ENCODE measurements at regions not wholly inside any gene's neighbourhood (a gene's known extent, or its start where the extent isn't known, plus 50 kb on each side); places are given as distances from the start of the nearest gene placed in this dataset.

- no peak for DNase-seq
These were observed 336.9 kb downstream of the SNAPC1 start for GRCh38 chr14:62099091-62099490.

DNA sequence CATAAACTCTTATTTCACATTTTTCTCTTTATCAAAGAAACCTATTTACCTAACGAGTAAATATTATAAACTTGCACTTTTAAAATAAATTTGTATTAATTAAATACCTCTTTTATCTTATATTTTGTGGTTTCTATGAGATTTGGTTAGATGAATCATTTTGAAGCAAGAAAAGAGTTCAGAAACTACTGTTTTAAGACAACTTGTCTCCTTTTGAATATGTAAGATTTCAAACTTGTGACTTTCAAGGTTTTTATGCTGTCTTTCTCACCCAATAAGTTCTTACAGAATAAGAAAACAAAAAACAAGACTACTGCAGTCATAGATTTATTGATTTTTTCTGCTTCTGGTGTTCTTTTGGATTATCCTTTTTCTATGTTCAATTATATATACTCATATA, 339.0 kb downstream of the SNAPC1 start:
- DNase-seq, result no peak

DNA sequence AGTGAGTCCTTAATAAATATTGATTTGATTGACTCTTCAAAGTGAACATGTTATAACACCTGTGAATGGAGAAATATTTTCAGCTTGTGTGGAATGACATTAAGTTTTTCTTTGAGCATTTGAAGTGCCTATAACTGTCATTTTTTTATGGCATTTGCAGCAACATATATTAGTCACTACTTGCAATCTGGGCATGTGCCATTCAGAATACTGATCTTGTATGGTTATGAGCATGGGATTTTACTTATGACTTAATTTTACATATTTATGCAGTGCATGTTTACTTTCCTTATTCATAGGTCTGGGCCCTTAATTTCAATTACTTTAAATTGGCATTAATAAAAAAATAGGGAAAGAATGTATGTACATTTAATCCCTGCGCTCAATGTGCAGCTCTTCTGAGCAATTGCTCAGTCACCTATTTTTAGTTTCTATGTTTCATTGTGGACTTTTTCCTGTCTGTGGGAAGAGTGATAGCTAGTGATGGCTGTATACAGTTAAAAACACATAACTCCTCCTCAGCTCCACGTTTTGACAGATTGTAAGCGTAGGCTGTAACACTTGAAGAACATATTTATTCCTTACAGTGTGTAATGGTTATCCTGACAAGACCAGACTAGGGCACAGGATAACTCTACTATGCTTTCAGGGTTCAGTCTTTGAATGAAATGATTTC, 339.6 kb downstream of the SNAPC1 start:
- DNase-seq, result no peak

GRCh38 chr14:62102349-62102725, 340.1 kb downstream of the SNAPC1 start:
- DNase-seq, result no peak

DNA sequence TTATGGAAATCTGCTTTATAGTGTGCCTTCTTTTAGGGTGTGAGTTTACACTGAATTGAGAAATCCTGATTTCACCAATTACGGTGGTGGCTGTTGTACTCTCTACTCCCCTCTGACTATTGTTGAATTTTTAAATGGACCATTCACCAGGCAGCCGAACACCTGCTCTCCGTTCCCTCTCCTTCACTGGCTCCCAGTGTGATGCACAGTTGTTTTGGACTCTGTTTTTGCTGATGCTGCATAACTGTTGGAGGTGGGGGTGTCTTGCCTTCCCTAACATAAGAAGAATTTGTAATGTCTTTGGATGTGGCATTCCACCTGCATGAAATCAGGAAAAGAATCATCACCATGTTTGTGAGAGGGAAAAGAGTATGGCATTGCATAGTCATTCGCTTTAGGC, 341.2 kb downstream of the SNAPC1 start:
- no peak for DNase-seq

- no peak for DNase-seq
These were observed 348.7 kb downstream of the SNAPC1 start for GRCh38 chr14:62110941-62111340.

DNA sequence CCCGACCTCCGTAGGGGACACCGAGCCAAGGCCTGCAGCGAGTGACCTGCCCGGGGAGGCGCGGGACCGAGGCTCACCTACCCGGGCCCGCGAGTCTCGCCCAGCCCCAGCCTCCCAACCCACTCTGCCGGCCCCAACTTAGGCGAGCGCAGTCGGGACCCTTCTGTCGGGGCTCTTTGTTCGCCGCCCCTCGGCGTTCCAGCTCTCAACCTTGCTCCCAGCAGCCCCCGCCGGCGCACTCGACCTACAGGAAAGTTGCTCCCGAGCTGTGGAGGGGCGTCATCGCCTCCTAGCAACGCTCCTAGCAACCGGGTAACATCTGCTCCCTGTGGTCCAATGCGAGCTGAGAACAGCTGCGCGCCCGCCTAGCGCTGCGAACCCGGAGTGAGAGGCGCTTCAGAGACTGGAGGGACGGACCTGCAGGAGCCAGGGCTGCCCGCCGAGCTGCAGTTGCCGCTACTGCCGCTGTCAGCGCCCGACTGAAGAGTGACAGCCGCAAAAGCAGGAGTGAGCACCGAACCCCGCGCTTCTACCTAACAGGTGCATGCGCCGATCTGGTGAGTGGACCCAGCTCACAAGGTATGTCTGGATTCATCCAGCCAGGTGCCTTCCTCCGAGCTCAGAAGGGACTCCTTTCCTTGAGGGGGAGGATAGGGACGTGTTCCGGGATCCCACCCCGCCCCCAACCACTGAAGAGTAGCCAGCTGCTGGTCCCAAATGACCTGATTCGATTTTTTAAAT, 355.0 kb downstream of the SNAPC1 start:
- peak; percentile 70 for DNase-seq

GRCh38 chr14:62117751-62118105, 355.5 kb downstream of the SNAPC1 start:
- DNase-seq, result no peak

DNA sequence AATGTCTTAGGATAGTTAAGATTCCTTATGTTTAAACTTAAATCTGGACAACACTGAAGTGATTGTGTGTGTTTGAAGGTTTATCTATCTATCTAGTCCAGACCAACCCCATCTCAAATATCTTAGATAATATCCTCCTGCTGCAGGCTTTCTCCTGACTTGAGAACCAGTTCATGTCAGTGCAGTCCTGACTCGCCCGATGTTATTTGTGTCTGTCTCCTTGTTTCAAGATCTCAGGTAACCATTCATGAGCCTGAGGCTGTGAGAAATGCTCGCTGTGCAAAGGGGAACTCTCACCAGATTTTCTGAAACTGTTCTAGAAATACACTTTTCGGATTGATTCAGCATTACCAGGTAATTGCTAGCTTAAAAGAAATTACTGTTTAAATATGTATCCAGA, 356.2 kb downstream of the SNAPC1 start:
- no peak for DNase-seq

DNA sequence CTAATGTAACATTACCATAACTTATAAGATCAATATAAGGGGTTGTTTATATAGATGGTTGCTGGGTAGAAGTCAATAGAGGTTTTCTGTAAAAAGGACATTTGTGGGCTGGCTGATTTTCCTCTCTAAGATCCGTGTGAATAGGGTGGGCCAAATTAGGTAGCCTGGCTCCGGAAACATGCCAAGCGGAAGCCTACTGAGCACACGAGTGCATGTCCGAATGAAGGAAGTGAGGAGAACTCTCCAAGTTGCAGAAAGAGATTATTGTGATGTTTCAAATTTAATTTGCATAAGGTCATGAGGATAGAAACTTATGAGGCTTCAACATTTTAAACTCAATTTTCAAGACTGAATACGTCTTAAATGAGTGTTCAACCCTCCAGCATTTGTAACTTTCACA, 356.7 kb downstream of the SNAPC1 start:
- no peak for DNase-seq

GRCh38 chr14:62123961-62124360, 361.7 kb downstream of the SNAPC1 start:
- no peak for DNase-seq

DNA sequence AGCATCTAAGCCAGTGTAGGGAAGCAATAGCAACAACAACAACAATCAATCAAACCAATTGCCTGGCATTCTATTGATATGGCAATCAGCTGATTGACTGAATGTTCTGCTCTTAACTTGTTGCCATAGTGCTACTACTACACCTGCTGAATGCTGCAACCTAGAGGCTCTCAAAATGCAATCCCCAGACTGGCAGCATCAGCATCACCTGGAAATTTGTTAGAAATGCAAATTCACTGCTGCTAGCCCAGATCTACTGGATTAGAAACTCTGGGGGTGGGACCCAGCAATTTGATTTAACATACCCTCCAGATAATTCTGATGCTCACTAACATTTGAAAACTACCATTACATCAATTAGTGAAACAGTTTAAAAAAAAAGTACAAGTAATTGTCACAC, 363.6 kb downstream of the SNAPC1 start:
- DNase-seq, result no peak

- DNase-seq, result peak; percentile 64
These were observed 364.8 kb downstream of the SNAPC1 start for GRCh38 chr14:62126879-62127478.

GRCh38 chr14:62130441-62130840, 368.2 kb downstream of the SNAPC1 start:
- no peak for DNase-seq

- DNase-seq, result no peak
These were observed 371.7 kb downstream of the SNAPC1 start for GRCh38 chr14:62133776-62134550.

DNA sequence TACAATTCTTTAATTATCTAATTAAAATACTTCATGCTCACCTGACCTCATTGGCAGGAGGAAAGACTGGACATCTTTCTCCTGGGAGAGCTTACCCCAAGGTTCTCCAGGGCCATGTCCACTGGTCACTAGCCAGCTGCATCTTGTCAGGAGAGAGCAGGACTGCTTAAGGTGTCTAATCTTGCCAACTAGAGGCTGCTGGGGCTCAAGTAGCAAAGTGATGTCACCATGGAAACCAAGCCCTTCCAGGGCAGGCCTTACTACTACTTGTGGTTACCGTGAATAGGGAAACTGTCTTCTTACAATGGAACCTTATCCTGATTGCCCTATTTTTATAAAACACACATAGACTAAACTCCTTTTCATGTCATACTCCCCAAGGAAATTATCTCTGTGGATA, 376.4 kb downstream of the SNAPC1 start:
- no peak for DNase-seq

- no peak for DNase-seq
These were observed 378.9 kb downstream of the SNAPC1 start for GRCh38 chr14:62141139-62141538.

- peak; percentile 12 for DNase-seq
These were observed 381.0 kb downstream of the SNAPC1 start for GRCh38 chr14:62143245-62143644.

GRCh38 chr14:62144863-62145262, 382.6 kb downstream of the SNAPC1 start:
- DNase-seq, result peak; percentile 4

- DNase-seq, result no peak
These were observed 383.8 kb downstream of the SNAPC1 start for GRCh38 chr14:62146030-62146429.

- no peak for DNase-seq
These were observed 393.8 kb downstream of the SNAPC1 start for GRCh38 chr14:62156052-62156451.

GRCh38 chr14:62158779-62159178, 396.6 kb downstream of the SNAPC1 start:
- no peak for DNase-seq

- no peak for DNase-seq
These were observed 397.1 kb downstream of the SNAPC1 start for GRCh38 chr14:62159314-62159713.

Data from fibroblast of skin of scalp (primary cell).